Left lung (tissue), 4 donors: ENCODE measurements at regions not wholly inside any gene's neighbourhood (a gene's known extent, or its start where the extent isn't known, plus 50 kb on each side); places are given as distances from the start of the nearest gene placed in this dataset.
A peak's percentile ranks its signal among the peaks of the same experiment; 100 is the strongest.
"Not testable (repeated sequence)": the region's sequence is repeated elsewhere in the genome, so short reads cannot be mapped to it uniquely, and the experiment has no call there.

ENCODE experiments used
- ATAC-seq: fragments of 200-7000 bp; cut with Tn5 transposase; one replicate; pipeline ENCODE4 v1.9.1; 2020; ENCODE audit warnings: moderate library complexity
- DNase-seq, 4 donors: peaks; one replicate each; pipeline ENCODE4 v3.0.0-alpha.2; 2013 to 2020
- H3K27ac ChIP-seq, 2 donors: fragments of 200-600 bp; sonication (generic) in 1 of 2; one replicate each; pipeline versions ENCODE4 v1.5.0 to v1.8.0; 2020 to 2021
- H3K27me3 ChIP-seq, 2 donors: fragments of 200-600 bp; sonication (generic) in 1 of 2; one replicate each; pipeline versions ENCODE4 v1.5.0 to v1.8.0; 2020 to 2021
- H3K36me3 ChIP-seq, 2 donors: fragments of 200-600 bp; sonication (generic) in 1 of 2; one replicate each; pipeline versions ENCODE4 v1.5.0 to v1.8.0; 2020 to 2021
- H3K4me1 ChIP-seq, 2 donors: fragments of 200-600 bp; one replicate each; pipeline ENCODE4 v1.8.0; 2021
- H3K4me3 ChIP-seq, 2 donors: fragments of 200-600 bp; sonication (generic) in 1 of 2; one replicate each; pipeline versions ENCODE4 v1.5.0 to v1.8.0; 2020 to 2021; ENCODE audit warnings: mild to moderate bottlenecking in 1 of 2
- H3K9me3 ChIP-seq, 2 donors: fragments of 200-600 bp; sonication (generic) in 1 of 2; one replicate each; pipeline versions ENCODE4 v1.5.0 to v1.8.0; 2020 to 2021
- intact Hi-C, 2 donors: fragments of 100-400 bp; cut with DNase I; formaldehyde crosslinking; loops; one replicate each; pipeline versions ENCODE4 v1.11.2 to v1.14.2; 2022
- TF ChIP-seq, protein P1 (sequence below), 2 donors: fragments of 200-600 bp; sonication (generic) in 1 of 2; IDR thresholded peaks; one replicate each; pipeline versions ENCODE4 v1.5.0 to v1.8.0; 2021; ENCODE audit warnings: antibody characterized with exemption in 2 of 2
- donor health status: DM: no; HTN: yes; CAD: no.
- donor health status: DM: no; HTN: no; CAD: no.

DNA sequence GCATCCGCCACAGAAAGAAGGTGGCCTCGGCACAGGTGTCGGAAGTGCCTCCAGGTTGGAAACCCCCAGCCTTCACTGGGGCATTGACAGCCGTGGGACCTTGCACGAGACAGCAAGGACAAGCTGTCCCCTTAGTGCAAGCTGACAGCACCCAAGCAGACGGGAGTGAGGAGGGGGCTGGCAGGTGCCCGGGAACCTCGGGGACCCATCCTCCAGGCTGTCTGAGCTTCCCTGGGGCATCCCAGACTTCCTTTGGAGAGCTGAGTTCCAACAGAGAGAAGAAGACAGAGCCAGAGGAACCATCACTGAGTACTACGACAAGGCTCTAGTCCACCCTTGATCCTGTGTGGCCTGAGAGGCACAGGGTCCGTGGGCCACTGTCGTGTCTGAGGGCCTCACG, 100.6 kb upstream of the RAB4A start:
- no peak for ATAC-seq
- Histone ChIP-seq H3K36me3 (no peaks in the 10 kb centered on the region), H3K27me3 (no peaks in the 10 kb centered on the region), H3K4me1 (peaks cover 0 to 6% of the 10 kb centered on the region in 2 donors), H3K27ac (no peak overlapping the region), H3K4me3 (no peak overlapping the region), H3K9me3 (no peaks in the 10 kb centered on the region)
- DNase-seq: no peak
- intact Hi-C loops: no loop called here
- TF ChIP-seq, protein P1, sequence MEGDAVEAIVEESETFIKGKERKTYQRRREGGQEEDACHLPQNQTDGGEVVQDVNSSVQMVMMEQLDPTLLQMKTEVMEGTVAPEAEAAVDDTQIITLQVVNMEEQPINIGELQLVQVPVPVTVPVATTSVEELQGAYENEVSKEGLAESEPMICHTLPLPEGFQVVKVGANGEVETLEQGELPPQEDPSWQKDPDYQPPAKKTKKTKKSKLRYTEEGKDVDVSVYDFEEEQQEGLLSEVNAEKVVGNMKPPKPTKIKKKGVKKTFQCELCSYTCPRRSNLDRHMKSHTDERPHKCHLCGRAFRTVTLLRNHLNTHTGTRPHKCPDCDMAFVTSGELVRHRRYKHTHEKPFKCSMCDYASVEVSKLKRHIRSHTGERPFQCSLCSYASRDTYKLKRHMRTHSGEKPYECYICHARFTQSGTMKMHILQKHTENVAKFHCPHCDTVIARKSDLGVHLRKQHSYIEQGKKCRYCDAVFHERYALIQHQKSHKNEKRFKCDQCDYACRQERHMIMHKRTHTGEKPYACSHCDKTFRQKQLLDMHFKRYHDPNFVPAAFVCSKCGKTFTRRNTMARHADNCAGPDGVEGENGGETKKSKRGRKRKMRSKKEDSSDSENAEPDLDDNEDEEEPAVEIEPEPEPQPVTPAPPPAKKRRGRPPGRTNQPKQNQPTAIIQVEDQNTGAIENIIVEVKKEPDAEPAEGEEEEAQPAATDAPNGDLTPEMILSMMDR (IDR thresholded peaks at IDR 0.05): no peak

DNA sequence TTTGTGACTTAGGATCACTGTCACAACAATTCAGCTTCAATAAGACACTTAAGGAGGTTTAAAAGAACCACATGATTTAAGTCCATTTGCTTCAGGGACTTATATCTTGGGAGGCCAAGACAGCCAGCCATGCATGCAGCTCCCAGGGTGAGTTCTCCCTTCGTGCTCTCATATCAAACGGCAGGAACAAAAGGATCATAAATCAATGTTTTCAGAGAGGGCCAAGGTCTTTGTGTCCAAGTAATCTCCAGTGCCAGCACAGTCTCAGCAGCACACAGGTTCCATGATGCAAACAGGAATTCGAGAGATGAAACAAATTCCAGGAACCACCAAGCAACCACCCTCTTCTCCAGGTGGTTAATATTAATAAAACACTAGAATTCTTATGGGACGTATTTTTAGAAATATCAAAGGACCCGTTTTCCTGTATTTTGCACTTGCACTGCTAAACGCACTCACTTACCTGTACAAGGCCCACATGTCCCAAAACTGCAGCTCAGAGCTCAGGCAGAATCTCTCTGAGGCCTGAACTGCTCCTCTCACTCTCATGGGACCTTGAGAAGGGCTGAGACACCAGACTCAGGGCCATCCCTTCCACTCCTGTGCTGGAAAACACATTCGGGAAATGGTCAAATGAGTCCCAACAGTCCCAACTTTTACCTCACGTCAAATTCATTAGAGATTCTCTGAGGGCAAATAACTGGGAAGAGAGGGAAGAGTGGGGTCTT, 100.0 kb upstream of the RAB4A start:
- DNase-seq: no peak
- no peaks in the 10 kb centered on the region for H3K27me3 ChIP-seq
- no peaks in the 10 kb centered on the region for H3K9me3 ChIP-seq
- H3K27ac ChIP-seq: no peak overlapping the region
- intact Hi-C loops: no loop called here
- no peaks in the 10 kb centered on the region for H3K4me1 ChIP-seq
- TF ChIP-seq, protein P1 (IDR thresholded peaks at IDR 0.05): no peak
- no peaks in the 10 kb centered on the region for H3K36me3 ChIP-seq
- no peak overlapping the region for H3K4me3 ChIP-seq
- ATAC-seq: no peak

DNA sequence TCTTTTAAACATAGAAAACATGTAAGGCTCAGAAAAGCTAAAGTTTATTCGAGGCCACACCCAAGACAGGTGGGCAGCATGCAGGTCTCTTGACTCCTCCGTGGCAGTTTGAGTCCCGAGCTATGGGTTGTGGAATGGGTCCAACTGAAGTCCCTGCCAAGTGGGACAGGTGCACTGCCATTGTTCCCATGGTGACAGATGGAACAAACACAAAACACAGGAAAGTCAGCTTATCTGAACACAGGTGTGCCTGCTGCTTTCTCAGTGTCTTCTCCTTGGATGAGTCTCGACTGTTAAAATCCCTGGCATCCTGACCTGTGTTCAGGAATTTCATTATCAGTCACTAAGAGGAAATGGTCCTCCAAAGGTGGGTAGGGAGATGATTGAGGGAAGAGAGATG, 99.0 kb upstream of the RAB4A start:
- ATAC-seq: peak; percentile 65
- intact Hi-C loops: no loop called here

DNA sequence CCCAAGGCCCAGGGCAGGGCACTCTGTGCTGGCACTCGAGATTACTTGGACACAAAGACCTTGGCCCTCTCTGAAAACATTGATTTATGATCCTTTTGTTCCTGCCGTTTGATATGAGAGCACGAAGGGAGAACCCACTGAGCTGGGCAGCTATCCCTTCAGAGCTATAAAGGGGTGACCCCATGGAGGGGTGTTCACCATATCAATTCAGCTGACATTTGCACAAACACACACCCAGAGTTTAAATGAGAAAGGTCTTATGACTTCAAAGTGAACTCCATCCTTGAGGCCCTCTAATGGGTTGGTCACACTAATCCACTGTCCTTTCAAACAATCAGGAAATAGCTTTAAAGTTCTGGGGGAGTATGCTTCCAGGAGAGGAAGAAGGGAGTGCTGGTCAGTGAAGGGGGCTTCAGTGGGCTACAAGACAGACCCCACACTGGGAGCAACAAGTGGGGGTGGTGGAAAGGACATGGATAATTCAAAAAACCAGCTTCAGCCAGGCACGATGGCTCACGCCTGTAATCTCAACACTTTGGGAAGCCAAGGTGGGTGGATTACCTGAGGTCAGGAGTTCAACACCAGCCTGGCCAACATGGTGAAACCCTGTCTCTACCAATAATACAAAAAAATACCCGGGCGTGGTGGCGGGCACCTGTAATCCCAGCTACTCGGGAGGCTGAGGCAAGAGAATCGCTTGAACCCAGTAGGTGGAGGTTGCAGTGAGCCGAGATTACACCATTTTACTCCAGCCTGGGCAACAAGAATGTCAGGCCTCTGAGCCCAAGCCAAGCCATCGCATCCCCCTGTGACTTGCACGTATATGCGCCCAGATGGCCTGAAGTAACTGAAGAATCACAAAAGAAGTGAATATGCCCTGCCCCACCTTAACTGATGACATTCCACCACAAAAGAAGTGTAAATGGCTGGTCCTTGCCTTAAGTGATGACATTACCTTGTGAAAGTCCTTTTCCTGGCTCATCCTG, 97.1 kb upstream of the RAB4A start:
- DNase-seq, H3K9me3 ChIP-seq, H3K27me3 ChIP-seq: not testable (repeated sequence)

More for the DNA sequence above, 99.0 kb upstream of the RAB4A start:
- Histone ChIP-seq H3K4me3 (no peak overlapping the region), H3K36me3 (no peaks in the 10 kb centered on the region), H3K27ac (no peak overlapping the region), H3K9me3 (no peaks in the 10 kb centered on the region), H3K27me3 (no peaks in the 10 kb centered on the region), H3K4me1 (no peaks in the 10 kb centered on the region)
- TF ChIP-seq, protein P1 (IDR thresholded peaks at IDR 0.05): no peak
- no peak for DNase-seq

DNA sequence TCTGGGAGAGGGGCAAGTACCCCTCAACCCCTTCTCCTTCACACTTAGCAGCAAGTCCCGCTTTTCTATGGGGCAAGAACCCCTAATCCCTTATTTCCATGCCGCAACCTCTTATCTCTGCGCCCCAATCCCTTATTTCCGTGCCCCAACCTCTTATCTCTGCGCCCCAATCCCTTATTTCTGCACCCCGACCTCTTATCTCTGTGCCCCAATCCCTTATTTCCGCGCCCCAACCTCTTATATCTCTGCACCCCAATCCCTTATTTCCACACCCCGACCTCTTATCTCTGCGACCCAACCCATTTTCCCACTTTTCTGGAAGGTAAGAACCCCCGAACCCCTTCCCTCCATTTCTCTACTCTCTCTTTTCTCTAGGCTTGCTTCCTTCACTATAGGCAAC, 95.6 kb upstream of the RAB4A start:
- H3K4me1 ChIP-seq, H3K9me3 ChIP-seq, H3K4me3 ChIP-seq, ATAC-seq, H3K27me3 ChIP-seq, H3K27ac ChIP-seq, intact Hi-C loops, DNase-seq, H3K36me3 ChIP-seq: not testable (repeated sequence)

More for the DNA sequence above, 97.1 kb upstream of the RAB4A start:
- H3K4me1 ChIP-seq, intact Hi-C loops, H3K27ac ChIP-seq, H3K4me3 ChIP-seq, H3K36me3 ChIP-seq, ATAC-seq: not testable (repeated sequence)

DNA sequence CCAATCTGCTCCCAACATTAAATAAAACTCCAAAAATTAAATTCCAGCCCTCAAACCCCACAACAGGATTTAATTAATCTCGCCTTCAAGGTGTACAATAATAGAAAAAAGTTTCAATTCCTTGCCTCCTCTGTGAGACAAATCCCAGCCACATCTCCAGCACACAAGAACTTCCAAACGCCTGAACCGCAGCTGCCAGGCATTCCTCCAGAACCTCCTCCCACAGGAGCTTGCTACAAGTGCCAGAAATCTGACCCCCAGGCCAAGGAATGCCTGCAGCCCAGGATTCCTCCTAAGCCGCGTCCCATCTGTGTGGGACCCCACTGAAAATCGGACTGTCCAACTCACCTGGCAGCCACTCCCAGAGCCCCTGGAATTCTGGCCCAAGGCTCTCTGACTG, 94.5 kb upstream of the RAB4A start:
- H3K9me3 ChIP-seq, H3K27ac ChIP-seq, intact Hi-C loops, H3K36me3 ChIP-seq, DNase-seq, H3K4me3 ChIP-seq, H3K27me3 ChIP-seq, H3K4me1 ChIP-seq, ATAC-seq: not testable (repeated sequence)
